Suprapubic skin (tissue), 4 donors: ENCODE measurements at regions not wholly inside any gene's neighbourhood (a gene's known extent, or its start where the extent isn't known, plus 50 kb on each side); places are given as distances from the start of the nearest gene placed in this dataset.

ENCODE experiments used
- CTCF ChIP-seq, 2 donors: fragments of 200-600 bp in 1 of 2; fragments of 450-650 bp in 1 of 2; sonication (generic) in 1 of 2; IDR thresholded peaks; one replicate each; pipeline ENCODE4 v1.5.1; 2016 to 2019; ENCODE audit warnings: antibody characterized with exemption in 2 of 2, mild to moderate bottlenecking in 1 of 2, moderate library complexity in 1 of 2
- POLR2A ChIP-seq, 2 donors: fragments of 450-650 bp; IDR thresholded peaks; one replicate each; pipeline ENCODE4 v1.6.1; 2017; ENCODE audit warnings: antibody characterized with exemption in 2 of 2, mild to moderate bottlenecking in 2 of 2, moderate library complexity in 2 of 2
- POLR2AphosphoS5 ChIP-seq, 3 donors: sonication (generic); formaldehyde crosslinking; IDR thresholded peaks; one replicate each; pipeline ENCODE4 v1.6.1; 2017; ENCODE audit warnings: antibody characterized with exemption in 3 of 3

DNA sequence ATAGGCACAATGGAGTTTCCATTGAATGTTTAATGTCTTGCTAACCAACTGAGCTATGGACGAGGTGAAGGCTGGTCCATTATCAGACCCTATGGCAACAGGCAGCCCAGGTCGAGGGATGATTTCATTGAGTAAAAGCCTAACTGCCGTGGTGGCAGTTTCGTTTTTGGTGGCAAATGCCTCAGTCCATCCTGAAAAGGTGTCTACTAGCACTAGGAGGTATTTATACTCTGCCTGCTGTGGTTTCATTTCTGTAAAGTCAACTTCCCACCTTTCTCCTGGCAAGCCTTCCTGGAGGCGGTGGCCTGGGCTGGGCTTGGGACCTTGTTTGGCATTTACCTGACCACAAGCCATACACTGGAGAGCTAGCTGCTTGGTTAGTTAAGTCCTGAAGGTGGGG, 75.8 kb downstream of the PRR15 start:
- TF ChIP-seq CTCF (IDR thresholded peaks at IDR 0.05) (no peak), POLR2A (IDR thresholded peaks at IDR 0.05) (no peak), POLR2AphosphoS5 (IDR thresholded peaks at IDR 0.05) (no peak)
